Adrenal gland (tissue), 5 donors: ENCODE measurements at regions not wholly inside any gene's neighbourhood (a gene's known extent, or its start where the extent isn't known, plus 50 kb on each side); places are given as distances from the start of the nearest gene placed in this dataset.

Experiments
- CTCF ChIP-seq, 6 experiments: fragments of 450-650 bp in 4 of 6; fragments of 200-600 bp in 2 of 6; sonication (generic) in 1 of 6; IDR thresholded peaks; 1 replicate in 5 of 6; 2 replicates in 1 of 6; pipeline versions ENCODE4 v1.5.1 to v1.8.0; 2016 to 2021; ENCODE audit warnings: antibody characterized with exemption in 6 of 6, mild to moderate bottlenecking in 2 of 6, moderate library complexity in 1 of 6
- POLR2A ChIP-seq, 2 donors: fragments of 450-650 bp; IDR thresholded peaks; one replicate each; pipeline ENCODE4 v1.6.1; 2017; ENCODE audit warnings: antibody characterized with exemption in 2 of 2, mild to moderate bottlenecking in 2 of 2, moderate library complexity in 1 of 2
- donor health status: DM: no; HTN: no; CAD: no.

DNA sequence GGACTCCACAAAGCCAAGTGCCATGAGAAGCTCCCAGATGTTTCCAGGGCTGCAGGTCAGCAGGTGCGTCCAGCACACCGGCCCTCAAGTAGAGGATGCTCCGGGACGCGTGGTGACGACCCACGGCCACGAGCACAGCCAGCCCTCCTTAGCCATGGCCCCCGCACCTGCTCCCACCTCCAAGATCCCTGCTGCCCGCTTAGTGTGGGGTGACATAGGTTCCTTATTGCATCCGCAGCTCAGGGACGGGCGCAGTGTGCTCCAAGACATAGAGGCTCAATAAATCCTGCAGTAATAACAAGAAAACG, 138.1 kb upstream of the RPS6KA2 start:
- TF ChIP-seq POLR2A (IDR thresholded peaks at IDR 0.05) (no peak), CTCF (IDR thresholded peaks at IDR 0.05) (no peak)
